Bronchial epithelial cell (primary cell): ENCODE measurements at regions not wholly inside any gene's neighbourhood (a gene's known extent, or its start where the extent isn't known, plus 50 kb on each side); places are given as distances from the start of the nearest gene placed in this dataset.
A peak's percentile ranks its signal among the peaks of the same experiment; 100 is the strongest.

Experiments
- DNase-seq: peaks from one replicate; pipeline ENCODE4 v3.0.0-alpha.2; 2010; ENCODE audit warnings: low read depth
- FAIRE-seq: peaks from 2 replicates; lab custom pipeline; 2011; peaks lifted over from hg19 to GRCh38; lab: Jason Lieb, UNC
- H3K27me3 ChIP-seq: 2 replicates; pipeline ENCODE4 v1.5.1; 2011; ENCODE audit warnings: low read length; ENCODE audit not compliant: control insufficient read depth, insufficient read depth
- H3K36me3 ChIP-seq: 2 replicates; pipeline ENCODE4 v1.5.1; 2011; ENCODE audit warnings: low read length; ENCODE audit not compliant: control insufficient read depth, insufficient read depth
- H3K4me3 ChIP-seq: 2 replicates; pipeline ENCODE4 v1.5.1; 2011; ENCODE audit warnings: mild to moderate bottlenecking, low read depth, low read length, control low read depth
- TF ChIP-seq, protein P1 (sequence below): IDR thresholded peaks from 2 replicates; pipeline ENCODE4 v1.5.1; 2011; ENCODE audit warnings: mild to moderate bottlenecking, moderate library complexity, low read length, control low read depth, inconsistent platforms; ENCODE audit not compliant: insufficient read depth, severe bottlenecking

DNA sequence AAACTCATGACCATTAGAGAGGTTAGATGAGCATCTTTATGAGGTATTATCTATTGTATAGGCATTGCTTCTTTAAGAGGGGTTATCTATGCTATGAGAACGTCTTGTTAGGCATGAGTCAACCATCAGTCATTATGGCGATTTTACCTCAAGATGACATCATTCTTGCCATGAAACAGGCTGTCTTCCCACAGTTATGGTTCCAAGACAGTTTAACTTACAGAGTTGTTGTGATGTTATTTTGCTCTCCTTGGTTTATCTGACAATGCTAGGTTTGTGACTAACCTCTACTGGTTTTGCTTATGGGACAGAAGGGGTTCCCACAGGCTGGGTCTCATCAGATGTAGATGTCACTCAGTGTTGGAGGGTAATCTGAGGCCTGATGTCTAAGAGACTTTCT is 1864.7 kb upstream of the ACO1 start:
- Histone ChIP-seq H3K36me3 (no peaks in the 10 kb centered on the region), H3K4me3 (no peak overlapping the region), H3K27me3 (no peaks in the 10 kb centered on the region)
- DNase-seq (peak; percentile 63), FAIRE-seq (no peak)
- TF ChIP-seq, protein P1, sequence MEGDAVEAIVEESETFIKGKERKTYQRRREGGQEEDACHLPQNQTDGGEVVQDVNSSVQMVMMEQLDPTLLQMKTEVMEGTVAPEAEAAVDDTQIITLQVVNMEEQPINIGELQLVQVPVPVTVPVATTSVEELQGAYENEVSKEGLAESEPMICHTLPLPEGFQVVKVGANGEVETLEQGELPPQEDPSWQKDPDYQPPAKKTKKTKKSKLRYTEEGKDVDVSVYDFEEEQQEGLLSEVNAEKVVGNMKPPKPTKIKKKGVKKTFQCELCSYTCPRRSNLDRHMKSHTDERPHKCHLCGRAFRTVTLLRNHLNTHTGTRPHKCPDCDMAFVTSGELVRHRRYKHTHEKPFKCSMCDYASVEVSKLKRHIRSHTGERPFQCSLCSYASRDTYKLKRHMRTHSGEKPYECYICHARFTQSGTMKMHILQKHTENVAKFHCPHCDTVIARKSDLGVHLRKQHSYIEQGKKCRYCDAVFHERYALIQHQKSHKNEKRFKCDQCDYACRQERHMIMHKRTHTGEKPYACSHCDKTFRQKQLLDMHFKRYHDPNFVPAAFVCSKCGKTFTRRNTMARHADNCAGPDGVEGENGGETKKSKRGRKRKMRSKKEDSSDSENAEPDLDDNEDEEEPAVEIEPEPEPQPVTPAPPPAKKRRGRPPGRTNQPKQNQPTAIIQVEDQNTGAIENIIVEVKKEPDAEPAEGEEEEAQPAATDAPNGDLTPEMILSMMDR: no peak

DNA sequence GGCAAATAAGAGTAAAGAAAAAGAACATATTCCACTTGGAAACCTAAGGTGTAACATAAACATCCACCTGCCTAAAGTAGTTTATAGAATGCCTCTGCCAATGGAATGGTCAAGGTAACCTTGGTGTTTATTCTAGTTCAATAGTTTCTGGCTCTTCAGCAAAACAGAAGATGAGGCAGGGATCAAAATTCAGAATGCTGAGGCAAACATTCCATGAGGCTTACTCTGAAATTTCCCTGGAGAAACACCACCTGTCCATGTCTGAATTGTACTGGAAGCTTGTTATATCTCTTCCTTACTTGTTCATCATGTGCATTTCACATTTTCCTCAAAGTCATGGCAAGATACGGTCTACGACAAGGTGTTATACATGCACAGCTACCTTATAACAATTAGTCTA is 1862.4 kb upstream of the ACO1 start:
- FAIRE-seq (no peak), DNase-seq (no peak)
- no peak overlapping the region for H3K4me3 ChIP-seq
- TF ChIP-seq, protein P1: no peak
- H3K27me3 ChIP-seq: no peaks in the 10 kb centered on the region
- H3K36me3 ChIP-seq: no peaks in the 10 kb centered on the region

DNA sequence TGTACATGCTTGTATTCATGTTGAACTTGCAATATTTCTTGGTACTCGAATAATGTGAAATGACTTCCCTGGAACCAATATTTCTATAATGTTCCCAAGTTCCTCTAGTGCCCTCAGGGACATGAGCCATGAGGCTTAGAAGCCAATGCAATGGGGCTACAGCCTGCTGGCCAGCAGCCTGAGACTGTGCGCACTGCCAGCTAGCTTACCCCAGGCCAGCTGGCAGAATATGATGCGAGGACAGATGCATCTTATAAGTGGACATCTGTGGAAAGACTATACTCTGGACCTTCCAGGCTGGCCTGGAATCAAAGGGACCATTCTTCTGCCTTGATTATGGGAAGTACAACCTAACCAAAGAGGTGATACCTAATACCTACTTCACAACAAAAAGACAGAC is 1862.0 kb upstream of the ACO1 start:
- H3K36me3 ChIP-seq: no peaks in the 10 kb centered on the region
- TF ChIP-seq, protein P1: no peak
- FAIRE-seq: no peak
- no peak overlapping the region for H3K4me3 ChIP-seq
- no peaks in the 10 kb centered on the region for H3K27me3 ChIP-seq
- DNase-seq: no peak

DNA sequence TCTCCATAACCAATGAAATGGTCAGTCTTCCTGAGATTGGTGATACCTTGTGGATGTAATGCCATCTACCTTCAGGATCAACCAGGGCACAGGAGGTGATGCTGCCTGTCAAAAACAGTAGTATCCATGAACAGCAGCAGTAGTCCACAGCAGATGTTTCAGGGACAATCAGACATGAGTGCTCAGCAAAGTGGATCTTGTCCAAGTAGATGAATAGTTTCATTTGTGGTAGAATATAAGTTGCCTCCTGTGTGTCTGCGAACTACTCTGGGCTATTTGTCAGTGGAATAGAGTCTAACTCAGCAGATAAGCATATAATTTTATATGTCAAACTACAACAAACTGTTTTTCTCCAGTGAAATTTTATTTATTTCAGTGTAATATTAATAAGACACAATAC is 1860.1 kb upstream of the ACO1 start:
- DNase-seq: no peak
- Histone ChIP-seq H3K36me3 (no peaks in the 10 kb centered on the region), H3K27me3 (no peaks in the 10 kb centered on the region), H3K4me3 (no peak overlapping the region)
- TF ChIP-seq, protein P1: no peak
- FAIRE-seq: no peak

- Histone ChIP-seq H3K36me3 (no peaks in the 10 kb centered on the region), H3K27me3 (no peaks in the 10 kb centered on the region), H3K4me3 (no peak overlapping the region)
- no peak for DNase-seq
- no peak for FAIRE-seq
- TF ChIP-seq, protein P1: no peak
Observed at GRCh38 chr9:30534455-30534854, 1850.0 kb upstream of the ACO1 start.

DNA sequence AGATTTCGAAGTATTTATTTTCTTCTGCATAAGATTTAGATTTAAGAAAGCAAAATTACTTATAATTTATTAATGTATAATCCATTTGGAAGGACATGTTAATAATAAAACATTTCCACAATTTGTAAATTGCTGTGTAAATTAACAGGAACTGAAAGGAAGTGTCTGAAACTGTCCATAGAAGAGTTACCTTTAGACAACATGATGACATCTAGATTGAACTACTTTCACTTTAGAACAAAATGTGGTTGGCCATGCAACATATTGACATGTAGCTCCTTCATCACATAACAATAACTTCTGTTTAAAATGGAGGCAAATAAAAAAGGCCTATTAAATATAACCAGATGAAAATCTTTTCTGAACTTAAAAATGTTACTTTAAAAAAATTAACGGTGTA is 1849.5 kb upstream of the ACO1 start:
- FAIRE-seq: no peak
- H3K4me3 ChIP-seq: no peak overlapping the region
- TF ChIP-seq, protein P1: no peak
- DNase-seq: no peak
- H3K27me3 ChIP-seq: no peaks in the 10 kb centered on the region
- no peaks in the 10 kb centered on the region for H3K36me3 ChIP-seq
